Panc1 (cell line): ENCODE measurements at regions not wholly inside any gene's neighbourhood (a gene's known extent, or its start where the extent isn't known, plus 50 kb on each side); places are given as distances from the start of the nearest gene placed in this dataset.

ENCODE experiments used
- POLR2AphosphoS5 ChIP-seq: IDR thresholded peaks from 2 replicates; pipeline ENCODE4 v1.6.1; 2012; ENCODE audit warnings: mild to moderate bottlenecking, low read depth, low read length, moderate library complexity
- TCF7L2 ChIP-seq: IDR thresholded peaks from 2 replicates; pipeline ENCODE4 v1.6.1; 2011; ENCODE audit warnings: mild to moderate bottlenecking, low read depth, low read length, inconsistent platforms
- TF ChIP-seq, protein P1 (sequence below): fragments of 450-650 bp; IDR thresholded peaks from 2 replicates; pipeline ENCODE4 v1.5.1; 2017; ENCODE audit warnings: mild to moderate bottlenecking
- TF ChIP-seq, protein P2 (sequence below), 2 experiments: IDR thresholded peaks; 2 replicates each; pipeline ENCODE4 v1.6.1; 2011 to 2012; ENCODE audit warnings: low read depth in 2 of 2, control low read depth in 1 of 2, low read length in 1 of 2, mild to moderate bottlenecking in 1 of 2, moderate library complexity in 1 of 2; ENCODE audit not compliant: insufficient read depth in 1 of 2

DNA sequence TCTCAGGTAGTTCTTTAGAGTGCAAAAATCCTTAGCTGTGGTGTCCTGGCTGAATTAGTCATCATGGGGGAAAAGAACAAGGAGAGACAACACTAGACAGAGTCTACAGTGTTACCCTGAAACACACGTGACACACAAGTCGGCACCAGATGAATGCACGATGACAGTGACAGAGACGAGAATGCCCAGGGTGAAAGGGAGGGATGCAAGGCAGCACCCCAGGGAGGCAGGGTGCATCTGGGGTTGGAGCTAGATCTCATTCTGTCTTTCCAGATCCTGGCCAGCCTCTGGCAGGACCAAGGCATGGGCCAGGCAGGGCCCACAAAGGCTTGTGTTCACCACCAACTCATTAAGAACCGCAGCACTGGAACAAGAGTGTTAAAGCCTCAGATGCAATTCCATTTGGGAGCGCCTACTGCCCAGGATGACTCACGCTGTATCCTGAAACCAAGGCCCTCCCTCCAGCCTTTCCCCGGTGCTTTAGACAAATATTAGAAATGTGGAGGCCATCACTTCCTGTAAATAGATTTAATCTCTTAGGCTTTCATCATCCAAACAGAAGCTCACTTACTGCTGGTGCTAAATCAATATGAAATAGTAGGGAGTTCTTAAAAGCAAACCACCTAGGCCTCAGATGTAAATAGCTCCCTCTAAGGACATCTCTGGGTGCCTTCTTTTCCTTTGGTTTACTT lies 56.1 kb downstream of the IRX2 start:
- TF ChIP-seq, protein P1, sequence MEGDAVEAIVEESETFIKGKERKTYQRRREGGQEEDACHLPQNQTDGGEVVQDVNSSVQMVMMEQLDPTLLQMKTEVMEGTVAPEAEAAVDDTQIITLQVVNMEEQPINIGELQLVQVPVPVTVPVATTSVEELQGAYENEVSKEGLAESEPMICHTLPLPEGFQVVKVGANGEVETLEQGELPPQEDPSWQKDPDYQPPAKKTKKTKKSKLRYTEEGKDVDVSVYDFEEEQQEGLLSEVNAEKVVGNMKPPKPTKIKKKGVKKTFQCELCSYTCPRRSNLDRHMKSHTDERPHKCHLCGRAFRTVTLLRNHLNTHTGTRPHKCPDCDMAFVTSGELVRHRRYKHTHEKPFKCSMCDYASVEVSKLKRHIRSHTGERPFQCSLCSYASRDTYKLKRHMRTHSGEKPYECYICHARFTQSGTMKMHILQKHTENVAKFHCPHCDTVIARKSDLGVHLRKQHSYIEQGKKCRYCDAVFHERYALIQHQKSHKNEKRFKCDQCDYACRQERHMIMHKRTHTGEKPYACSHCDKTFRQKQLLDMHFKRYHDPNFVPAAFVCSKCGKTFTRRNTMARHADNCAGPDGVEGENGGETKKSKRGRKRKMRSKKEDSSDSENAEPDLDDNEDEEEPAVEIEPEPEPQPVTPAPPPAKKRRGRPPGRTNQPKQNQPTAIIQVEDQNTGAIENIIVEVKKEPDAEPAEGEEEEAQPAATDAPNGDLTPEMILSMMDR, result no peak
- TF ChIP-seq POLR2AphosphoS5 (no peak), TCF7L2 (no peak)
- TF ChIP-seq, protein P2, sequence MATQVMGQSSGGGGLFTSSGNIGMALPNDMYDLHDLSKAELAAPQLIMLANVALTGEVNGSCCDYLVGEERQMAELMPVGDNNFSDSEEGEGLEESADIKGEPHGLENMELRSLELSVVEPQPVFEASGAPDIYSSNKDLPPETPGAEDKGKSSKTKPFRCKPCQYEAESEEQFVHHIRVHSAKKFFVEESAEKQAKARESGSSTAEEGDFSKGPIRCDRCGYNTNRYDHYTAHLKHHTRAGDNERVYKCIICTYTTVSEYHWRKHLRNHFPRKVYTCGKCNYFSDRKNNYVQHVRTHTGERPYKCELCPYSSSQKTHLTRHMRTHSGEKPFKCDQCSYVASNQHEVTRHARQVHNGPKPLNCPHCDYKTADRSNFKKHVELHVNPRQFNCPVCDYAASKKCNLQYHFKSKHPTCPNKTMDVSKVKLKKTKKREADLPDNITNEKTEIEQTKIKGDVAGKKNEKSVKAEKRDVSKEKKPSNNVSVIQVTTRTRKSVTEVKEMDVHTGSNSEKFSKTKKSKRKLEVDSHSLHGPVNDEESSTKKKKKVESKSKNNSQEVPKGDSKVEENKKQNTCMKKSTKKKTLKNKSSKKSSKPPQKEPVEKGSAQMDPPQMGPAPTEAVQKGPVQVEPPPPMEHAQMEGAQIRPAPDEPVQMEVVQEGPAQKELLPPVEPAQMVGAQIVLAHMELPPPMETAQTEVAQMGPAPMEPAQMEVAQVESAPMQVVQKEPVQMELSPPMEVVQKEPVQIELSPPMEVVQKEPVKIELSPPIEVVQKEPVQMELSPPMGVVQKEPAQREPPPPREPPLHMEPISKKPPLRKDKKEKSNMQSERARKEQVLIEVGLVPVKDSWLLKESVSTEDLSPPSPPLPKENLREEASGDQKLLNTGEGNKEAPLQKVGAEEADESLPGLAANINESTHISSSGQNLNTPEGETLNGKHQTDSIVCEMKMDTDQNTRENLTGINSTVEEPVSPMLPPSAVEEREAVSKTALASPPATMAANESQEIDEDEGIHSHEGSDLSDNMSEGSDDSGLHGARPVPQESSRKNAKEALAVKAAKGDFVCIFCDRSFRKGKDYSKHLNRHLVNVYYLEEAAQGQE (IDR thresholded peaks at IDR 0.05; ENCODE audit: insufficient read depth in 1 of 2, low read depth in 2 of 2, low read length in 1 of 2), result no peak
